ENCODE measurements at regions not wholly inside any gene's neighbourhood (a gene's known extent, or its start where the extent isn't known, plus 50 kb on each side); places are given as distances from the start of the nearest gene placed in this dataset.

DNA sequence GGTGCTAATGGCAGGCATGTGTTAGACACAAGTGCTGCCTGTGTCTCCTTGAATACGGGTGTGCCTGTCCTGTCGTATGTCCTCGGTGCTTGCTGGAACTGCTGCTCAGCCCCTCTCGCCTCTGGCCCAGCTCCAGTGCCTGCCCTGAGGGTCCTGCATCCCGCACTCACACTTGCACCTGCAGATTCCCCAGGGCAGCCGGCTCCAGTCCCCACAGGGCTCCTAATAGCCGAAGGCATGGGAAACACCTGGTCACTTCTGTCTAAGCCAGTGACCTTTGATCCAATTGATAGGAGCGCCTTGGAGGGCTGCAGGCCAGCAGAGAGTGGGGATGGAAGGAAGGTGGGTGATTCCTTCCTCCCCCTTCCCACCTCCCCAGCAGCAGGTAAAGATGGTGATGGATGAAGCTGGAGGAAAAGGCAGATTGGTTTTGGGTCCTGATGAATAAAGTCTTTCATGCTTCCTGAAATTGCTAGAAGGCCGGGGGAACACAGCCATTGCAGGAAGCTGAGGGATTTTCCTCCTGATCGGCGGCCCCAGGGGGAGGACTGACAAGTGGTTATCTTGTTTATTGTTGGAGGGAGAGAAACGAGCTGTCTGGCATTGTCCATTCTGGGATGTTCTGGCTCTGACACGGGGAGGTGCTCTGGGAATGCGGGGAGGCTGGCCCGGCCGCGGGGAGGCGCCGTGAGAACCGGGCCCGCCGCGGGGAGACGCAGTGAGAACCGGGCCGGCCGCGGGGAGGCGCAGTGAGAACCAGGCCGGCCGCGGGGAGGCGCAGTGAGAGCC, 110.9 kb upstream of the B3GAT1 start:
- TF ChIP-seq TEAD1 (CRISPR knock-in tag; IDR thresholded peaks at IDR 0.05) (no peak), SMAD4 (CRISPR knock-in tag; IDR thresholded peaks at IDR 0.05) (no peak)
- TF ChIP-seq, protein P1, sequence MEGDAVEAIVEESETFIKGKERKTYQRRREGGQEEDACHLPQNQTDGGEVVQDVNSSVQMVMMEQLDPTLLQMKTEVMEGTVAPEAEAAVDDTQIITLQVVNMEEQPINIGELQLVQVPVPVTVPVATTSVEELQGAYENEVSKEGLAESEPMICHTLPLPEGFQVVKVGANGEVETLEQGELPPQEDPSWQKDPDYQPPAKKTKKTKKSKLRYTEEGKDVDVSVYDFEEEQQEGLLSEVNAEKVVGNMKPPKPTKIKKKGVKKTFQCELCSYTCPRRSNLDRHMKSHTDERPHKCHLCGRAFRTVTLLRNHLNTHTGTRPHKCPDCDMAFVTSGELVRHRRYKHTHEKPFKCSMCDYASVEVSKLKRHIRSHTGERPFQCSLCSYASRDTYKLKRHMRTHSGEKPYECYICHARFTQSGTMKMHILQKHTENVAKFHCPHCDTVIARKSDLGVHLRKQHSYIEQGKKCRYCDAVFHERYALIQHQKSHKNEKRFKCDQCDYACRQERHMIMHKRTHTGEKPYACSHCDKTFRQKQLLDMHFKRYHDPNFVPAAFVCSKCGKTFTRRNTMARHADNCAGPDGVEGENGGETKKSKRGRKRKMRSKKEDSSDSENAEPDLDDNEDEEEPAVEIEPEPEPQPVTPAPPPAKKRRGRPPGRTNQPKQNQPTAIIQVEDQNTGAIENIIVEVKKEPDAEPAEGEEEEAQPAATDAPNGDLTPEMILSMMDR (IDR thresholded peaks at IDR 0.05): no peak
- TF ChIP-seq, protein P2, sequence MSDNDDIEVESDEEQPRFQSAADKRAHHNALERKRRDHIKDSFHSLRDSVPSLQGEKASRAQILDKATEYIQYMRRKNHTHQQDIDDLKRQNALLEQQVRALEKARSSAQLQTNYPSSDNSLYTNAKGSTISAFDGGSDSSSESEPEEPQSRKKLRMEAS (CRISPR knock-in tag; IDR thresholded peaks at IDR 0.05): no peak
- TF ChIP-seq, protein P3, sequence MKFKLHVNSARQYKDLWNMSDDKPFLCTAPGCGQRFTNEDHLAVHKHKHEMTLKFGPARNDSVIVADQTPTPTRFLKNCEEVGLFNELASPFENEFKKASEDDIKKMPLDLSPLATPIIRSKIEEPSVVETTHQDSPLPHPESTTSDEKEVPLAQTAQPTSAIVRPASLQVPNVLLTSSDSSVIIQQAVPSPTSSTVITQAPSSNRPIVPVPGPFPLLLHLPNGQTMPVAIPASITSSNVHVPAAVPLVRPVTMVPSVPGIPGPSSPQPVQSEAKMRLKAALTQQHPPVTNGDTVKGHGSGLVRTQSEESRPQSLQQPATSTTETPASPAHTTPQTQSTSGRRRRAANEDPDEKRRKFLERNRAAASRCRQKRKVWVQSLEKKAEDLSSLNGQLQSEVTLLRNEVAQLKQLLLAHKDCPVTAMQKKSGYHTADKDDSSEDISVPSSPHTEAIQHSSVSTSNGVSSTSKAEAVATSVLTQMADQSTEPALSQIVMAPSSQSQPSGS (CRISPR knock-in tag; IDR thresholded peaks at IDR 0.05; ENCODE audit: borderline replicate concordance, low read depth): no peak

Measured in WTC11 (cell line).